Loucy (cell line): ENCODE measurements at regions not wholly inside any gene's neighbourhood (a gene's known extent, or its start where the extent isn't known, plus 50 kb on each side); places are given as distances from the start of the nearest gene placed in this dataset.

Experiments
- H2AFZ ChIP-seq: fragments of 200-600 bp; sonication (generic); 2 replicates; pipeline ENCODE4 v1.6.0; 2016; ENCODE audit warnings: antibody characterized with exemption, mild to moderate bottlenecking, low read length, moderate library complexity
- H3F3A ChIP-seq: fragments of 200-600 bp; 2 replicates; pipeline ENCODE4 v1.6.0; 2016; ENCODE audit warnings: antibody characterized with exemption, low read depth, mild to moderate bottlenecking
- H3K27me3 ChIP-seq: fragments of 200-600 bp; sonication (generic); 2 replicates; pipeline ENCODE4 v1.6.1; 2014; ENCODE audit warnings: low read length, mild to moderate bottlenecking; ENCODE audit not compliant: insufficient read depth, poor library complexity, severe bottlenecking
- H3K36me3 ChIP-seq: fragments of 200-600 bp; sonication (generic); 2 replicates; pipeline ENCODE4 v1.6.1; 2016; ENCODE audit warnings: low read length; ENCODE audit not compliant: insufficient read depth
- H3K4me1 ChIP-seq: fragments of 200-600 bp; sonication (generic); 2 replicates; pipeline ENCODE4 v1.5.1; 2014; ENCODE audit warnings: low read length, mild to moderate bottlenecking; ENCODE audit not compliant: insufficient read depth, poor library complexity, severe bottlenecking
- H3K4me2 ChIP-seq: fragments of 200-600 bp; sonication (generic); 2 replicates; pipeline ENCODE4 v1.6.0; 2014; ENCODE audit warnings: antibody characterized with exemption, low read length, low read depth, mild to moderate bottlenecking; ENCODE audit not compliant: poor library complexity, severe bottlenecking
- H3K4me3 ChIP-seq: fragments of 200-600 bp; sonication (generic); 2 replicates; pipeline ENCODE4 v1.5.1; 2014; ENCODE audit warnings: low read length, mild to moderate bottlenecking, mixed read lengths; ENCODE audit not compliant: poor library complexity, severe bottlenecking
- H3K79me2 ChIP-seq: fragments of 200-600 bp; sonication (generic); 2 replicates; pipeline ENCODE4 v1.6.1; 2014; ENCODE audit warnings: low read length; ENCODE audit not compliant: insufficient read depth
- H3K9ac ChIP-seq: fragments of 200-600 bp; sonication (generic); 2 replicates; pipeline ENCODE4 v1.6.0; 2014; ENCODE audit warnings: mild to moderate bottlenecking, low read depth, low read length, moderate library complexity; ENCODE audit not compliant: poor library complexity, severe bottlenecking
- H3K9me2 ChIP-seq: fragments of 200-600 bp; sonication (generic); replicated peaks from 2 replicates; pipeline ENCODE4 v1.6.1; 2016; ENCODE audit warnings: low read depth, low read length, mixed read lengths
- H3K9me3 ChIP-seq: fragments of 200-600 bp; sonication (generic); 2 replicates; pipeline ENCODE4 v1.6.1; 2014; ENCODE audit warnings: mild to moderate bottlenecking, antibody characterized with exemption, low read length, low read depth; ENCODE audit not compliant: insufficient read depth
- H4K20me1 ChIP-seq: fragments of 200-600 bp; sonication (generic); 2 replicates; pipeline ENCODE4 v1.6.0; 2014; ENCODE audit warnings: antibody characterized with exemption, low read length, mild to moderate bottlenecking; ENCODE audit not compliant: insufficient read depth, poor library complexity, severe bottlenecking
- CTCF ChIP-seq: fragments of 200-600 bp; sonication (generic); conservative IDR thresholded peaks from 2 replicates; pipeline ENCODE4 v1.5.1; 2014; ENCODE audit warnings: mild to moderate bottlenecking, antibody characterized with exemption, low read length
- EZH2phosphoT487 ChIP-seq: fragments of 200-600 bp; IDR thresholded peaks from 2 replicates; pipeline ENCODE4 v1.6.1; 2018; ENCODE audit warnings: antibody characterized with exemption, mild to moderate bottlenecking, moderate library complexity, borderline replicate concordance

GRCh38 chr10:88059190-88059589 lies 195.8 kb downstream of the PTEN start:
- no peaks in the 10 kb centered on the region for H3K36me3 ChIP-seq
- no peaks in the 10 kb centered on the region for H3K9me3 ChIP-seq
- H3K4me2 ChIP-seq = no peak overlapping the region
- no peak overlapping the region for H3K9ac ChIP-seq
- no peak overlapping the region for H2AFZ ChIP-seq
- peaks cover 45% of the 10 kb centered on the region for H3K4me1 ChIP-seq
- H3K9me2 ChIP-seq = no peaks in the 10 kb centered on the region
- TF ChIP-seq CTCF (no peak), EZH2phosphoT487 (no peak)
- H3F3A ChIP-seq = no peaks in the 10 kb centered on the region
- H3K79me2 ChIP-seq = no peaks in the 10 kb centered on the region
- no peaks in the 10 kb centered on the region for H3K27me3 ChIP-seq
- no peaks in the 10 kb centered on the region for H4K20me1 ChIP-seq
- H3K4me3 ChIP-seq = no peak overlapping the region

DNA sequence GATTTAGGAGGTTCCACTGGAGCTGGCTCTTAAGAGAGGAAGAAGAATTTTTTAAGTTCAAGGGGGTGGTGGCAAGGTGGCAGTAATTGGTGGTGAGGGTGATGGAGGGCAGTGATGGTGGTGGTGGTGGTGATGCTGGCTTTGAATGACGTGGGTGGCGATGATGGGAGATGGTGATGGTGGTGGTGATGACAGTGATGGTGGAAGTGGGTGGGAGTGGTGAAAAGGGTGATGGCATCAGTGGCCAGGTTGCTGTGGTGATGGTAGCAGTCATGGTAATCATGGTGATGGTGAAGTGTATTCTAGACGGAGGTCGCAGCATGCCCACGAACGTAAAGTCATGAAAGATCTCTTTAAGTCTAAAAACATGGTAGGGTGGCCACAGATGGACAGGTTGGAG lies 197.3 kb downstream of the PTEN start:
- Histone ChIP-seq H3K4me1 (peaks cover 59% of the 10 kb centered on the region), H3K9ac (no peak overlapping the region)

GRCh38 chr10:88062385-88062784 lies 199.0 kb downstream of the PTEN start:
- H3K36me3 ChIP-seq = no peaks in the 10 kb centered on the region
- no peaks in the 10 kb centered on the region for H3K9me3 ChIP-seq
- H3F3A ChIP-seq = no peaks in the 10 kb centered on the region
- H3K9me2 ChIP-seq = no peaks in the 10 kb centered on the region
- TF ChIP-seq CTCF (no peak), EZH2phosphoT487 (no peak)
- H3K4me3 ChIP-seq = no peak overlapping the region
- H3K9ac ChIP-seq = peak overlapping the region; percentile 52
- H2AFZ ChIP-seq = peak overlapping the region; percentile 83; the same call in 1 of the 2 replicates
- no peaks in the 10 kb centered on the region for H4K20me1 ChIP-seq
- peak overlapping the region; percentile 34 for H3K4me2 ChIP-seq
- H3K27me3 ChIP-seq = no peaks in the 10 kb centered on the region
- H3K79me2 ChIP-seq = no peaks in the 10 kb centered on the region
- peaks cover 75% of the 10 kb centered on the region for H3K4me1 ChIP-seq

More for the DNA sequence above, 197.3 kb downstream of the PTEN start:
- no peak overlapping the region for H3K4me3 ChIP-seq
- TF ChIP-seq EZH2phosphoT487 (no peak), CTCF (no peak)
- peak overlapping the region; percentile 30 for H3K4me2 ChIP-seq
- no peak overlapping the region for H2AFZ ChIP-seq
- H3K36me3 ChIP-seq = no peaks in the 10 kb centered on the region
- H3K27me3 ChIP-seq = no peaks in the 10 kb centered on the region
- H3K9me3 ChIP-seq = no peaks in the 10 kb centered on the region
- H3F3A ChIP-seq = no peaks in the 10 kb centered on the region
- H3K9me2 ChIP-seq = no peaks in the 10 kb centered on the region
- no peaks in the 10 kb centered on the region for H3K79me2 ChIP-seq
- H4K20me1 ChIP-seq = no peaks in the 10 kb centered on the region
